PC-9 (cell line): ENCODE measurements at regions not wholly inside any gene's neighbourhood (a gene's known extent, or its start where the extent isn't known, plus 50 kb on each side); places are given as distances from the start of the nearest gene placed in this dataset.
"Not testable (repeated sequence)": the region's sequence is repeated elsewhere in the genome, so short reads cannot be mapped to it uniquely, and the experiment has no call there.

Source experiments
- BruUV-seq: library from RNA; stranded (reverse); fragments of 400-500 nt; replicated peaks from 2 replicates; lab custom pipeline; 2021; lab: Mats Ljungman, UMichigan
- CTCF ChIA-PET: fragments of 300-600 bp; sonication (Branson Sonifier 250); formaldehyde crosslinking; loops from one replicate; lab custom pipeline; 2022; ENCODE audit warnings: antibody characterized with exemption; lab: Charles Lee
- POLR2A ChIA-PET: fragments of 300-600 bp; sonication (Branson Sonifier 250); formaldehyde crosslinking; loops from one replicate; lab custom pipeline; 2022; ENCODE audit warnings: antibody characterized with exemption; ENCODE audit not compliant: unreplicated experiment; lab: Charles Lee
- DNase-seq, 2 experiments: peaks; one replicate each; pipeline versions ENCODE4 v3.0.0 to v3.0.0-alpha.2; 2015 to 2022; ENCODE audit warnings: mixed read lengths in 1 of 2
- H2AFZ ChIP-seq: fragments of 200-600 bp; sonication (generic); 2 replicates; pipeline ENCODE4 v1.8.1; 2017; ENCODE audit warnings: antibody characterized with exemption
- H3F3A ChIP-seq: fragments of 200-600 bp; sonication (generic); 2 replicates; pipeline ENCODE4 v1.8.1; 2017; ENCODE audit warnings: antibody characterized with exemption, mild to moderate bottlenecking, low read depth; ENCODE audit not compliant: insufficient read depth
- H3K27ac ChIP-seq: fragments of 200-600 bp; sonication (generic); 2 replicates; pipeline ENCODE4 v1.6.1; 2016; ENCODE audit warnings: mixed run types
- H3K27me3 ChIP-seq: fragments of 200-600 bp; sonication (generic); 2 replicates; pipeline ENCODE4 v1.6.1; 2016; ENCODE audit warnings: low read depth, mixed run types; ENCODE audit not compliant: insufficient read depth
- H3K36me3 ChIP-seq: fragments of 200-600 bp; sonication (generic); 2 replicates; pipeline ENCODE4 v1.6.1; 2016; ENCODE audit warnings: low read depth, mixed run types
- H3K4me1 ChIP-seq: fragments of 200-600 bp; sonication (generic); replicated peaks from 2 replicates; pipeline ENCODE4 v1.6.1; 2016; ENCODE audit warnings: mixed run types; ENCODE audit not compliant: insufficient read depth
- H3K4me2 ChIP-seq: fragments of 200-600 bp; sonication (generic); 2 replicates; pipeline ENCODE4 v1.6.1; 2017; ENCODE audit warnings: mixed run types
- H3K4me3 ChIP-seq: fragments of 200-600 bp; sonication (generic); 2 replicates; pipeline ENCODE4 v1.6.1; 2016; ENCODE audit warnings: mixed run types
- H3K79me2 ChIP-seq: fragments of 200-600 bp; sonication (generic); 2 replicates; pipeline ENCODE4 v1.6.1; 2017; ENCODE audit warnings: low read depth, mixed run types
- H3K9me2 ChIP-seq: fragments of 200-600 bp; sonication (generic); 2 replicates; pipeline ENCODE4 v1.8.1; 2017; ENCODE audit warnings: mild to moderate bottlenecking; ENCODE audit not compliant: insufficient read depth
- H3K9me3 ChIP-seq: fragments of 200-600 bp; sonication (generic); 2 replicates; pipeline ENCODE4 v1.8.1; 2016; ENCODE audit warnings: low read depth; ENCODE audit not compliant: insufficient read depth
- H4K20me1 ChIP-seq: fragments of 200-600 bp; sonication (generic); 2 replicates; pipeline ENCODE4 v1.8.1; 2017; ENCODE audit not compliant: insufficient read depth
- intact Hi-C: fragments of 100-400 bp; cut with micrococcal nuclease; formaldehyde crosslinking; loops from one replicate; pipeline ENCODE4 v1.10.0; 2022; ENCODE audit not compliant: unreplicated experiment

DNA sequence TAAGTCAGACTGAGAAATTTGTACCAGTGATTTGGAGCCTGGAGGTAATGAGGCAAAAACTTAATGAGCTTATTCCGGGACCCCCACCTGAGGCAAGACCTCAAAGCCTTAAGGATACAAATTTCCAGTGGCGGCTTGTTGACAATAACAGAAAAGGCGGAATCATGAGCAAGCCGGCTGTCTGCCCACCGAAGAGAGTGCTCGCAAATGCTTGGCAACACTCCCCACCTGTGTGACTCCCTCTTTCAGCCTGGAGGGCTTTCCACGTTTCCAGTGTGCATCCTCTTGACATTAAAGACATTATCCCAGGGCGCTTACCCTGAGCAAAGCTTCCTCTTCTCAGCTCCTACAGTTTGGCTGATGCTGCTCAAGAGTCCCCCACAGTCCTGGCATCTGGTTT, 830.4 kb upstream of the TPTE start:
- DNase-seq, H3K27me3 ChIP-seq, CTCF ChIA-PET, H3K27ac ChIP-seq, H2AFZ ChIP-seq, POLR2A ChIA-PET, H3K4me2 ChIP-seq, H3F3A ChIP-seq, H3K36me3 ChIP-seq, H3K4me3 ChIP-seq, H3K79me2 ChIP-seq, H3K4me1 ChIP-seq, intact Hi-C loops, BruUV-seq, H3K9me2 ChIP-seq, H3K9me3 ChIP-seq, H4K20me1 ChIP-seq: not testable (repeated sequence)

DNA sequence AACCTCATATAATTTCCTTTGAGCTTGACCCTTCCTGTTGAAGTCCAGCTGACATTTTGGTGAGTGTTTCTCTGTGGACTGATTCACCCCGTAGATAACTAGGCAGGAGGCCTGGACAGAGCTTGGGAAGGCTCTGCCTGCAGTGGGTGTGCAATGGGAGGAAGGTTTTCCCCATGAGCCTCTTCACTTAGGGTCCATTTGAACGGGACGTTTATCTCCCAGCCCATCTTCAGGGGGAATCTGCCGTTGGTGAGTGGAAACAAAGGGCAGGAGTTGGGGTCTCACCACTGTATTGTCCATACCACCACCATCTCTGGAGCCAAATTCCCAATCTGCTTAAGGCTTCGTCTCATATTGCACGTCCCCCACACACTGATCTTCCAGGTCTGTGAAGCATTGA, 825.6 kb upstream of the TPTE start:
- H3K36me3 ChIP-seq, H3K4me3 ChIP-seq, CTCF ChIA-PET, POLR2A ChIA-PET, H2AFZ ChIP-seq, DNase-seq, H3K4me1 ChIP-seq, H3K9me3 ChIP-seq, H3F3A ChIP-seq, H3K4me2 ChIP-seq, H3K27me3 ChIP-seq, H4K20me1 ChIP-seq, BruUV-seq, H3K9me2 ChIP-seq, H3K27ac ChIP-seq, H3K79me2 ChIP-seq, intact Hi-C loops: not testable (repeated sequence)

DNA sequence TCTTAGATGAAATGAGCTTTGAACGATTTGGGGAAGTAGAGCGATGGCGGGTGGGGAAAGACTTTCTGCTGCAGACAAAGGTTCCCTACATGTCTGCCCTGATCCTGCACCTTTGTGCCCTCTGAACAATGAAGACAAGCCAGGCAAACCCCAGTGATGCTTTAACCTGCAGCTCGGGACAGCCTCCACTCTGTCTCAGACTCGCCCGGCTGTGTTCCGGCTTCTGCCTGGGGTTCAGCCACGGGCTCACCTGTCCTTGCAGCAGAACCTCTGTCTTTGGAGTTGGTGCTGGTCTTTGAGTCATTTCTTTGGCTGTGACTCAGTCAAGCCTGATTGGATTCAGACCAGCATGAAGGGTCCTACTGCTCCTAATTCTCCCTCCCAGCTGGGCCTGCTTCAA, 823.6 kb upstream of the TPTE start:
- H3F3A ChIP-seq, H3K9me2 ChIP-seq, H3K4me3 ChIP-seq, DNase-seq, H3K9me3 ChIP-seq, H3K36me3 ChIP-seq, H3K27me3 ChIP-seq, BruUV-seq, H2AFZ ChIP-seq, H3K27ac ChIP-seq, H4K20me1 ChIP-seq, H3K79me2 ChIP-seq, POLR2A ChIA-PET, intact Hi-C loops, CTCF ChIA-PET, H3K4me2 ChIP-seq, H3K4me1 ChIP-seq: not testable (repeated sequence)

DNA sequence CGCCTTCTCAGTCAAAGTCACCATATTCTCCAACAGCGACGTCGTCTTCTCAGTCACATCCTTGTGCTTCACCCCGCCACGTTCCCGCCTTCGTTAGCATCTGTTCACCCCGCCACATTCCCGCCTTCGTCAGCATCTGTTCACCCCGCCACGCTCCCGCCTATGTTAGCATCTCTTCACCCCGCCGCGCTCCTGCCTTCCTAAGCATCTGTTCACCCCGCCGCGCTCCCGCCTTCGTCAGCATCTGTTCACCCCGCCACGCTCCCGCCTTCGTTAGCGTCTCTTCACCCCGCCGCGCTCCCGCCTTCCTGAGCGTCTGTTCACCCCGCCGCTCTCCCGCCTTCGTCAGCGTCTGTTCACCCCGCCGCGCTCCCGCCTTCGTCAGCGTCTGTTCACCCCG, 816.4 kb upstream of the TPTE start:
- H3F3A ChIP-seq, H3K9me2 ChIP-seq, DNase-seq, H3K4me3 ChIP-seq, POLR2A ChIA-PET, H3K27ac ChIP-seq, intact Hi-C loops, H2AFZ ChIP-seq, H3K9me3 ChIP-seq, BruUV-seq, H3K27me3 ChIP-seq, H3K36me3 ChIP-seq, H3K79me2 ChIP-seq, H4K20me1 ChIP-seq, H3K4me2 ChIP-seq, H3K4me1 ChIP-seq, CTCF ChIA-PET: not testable (repeated sequence)

DNA sequence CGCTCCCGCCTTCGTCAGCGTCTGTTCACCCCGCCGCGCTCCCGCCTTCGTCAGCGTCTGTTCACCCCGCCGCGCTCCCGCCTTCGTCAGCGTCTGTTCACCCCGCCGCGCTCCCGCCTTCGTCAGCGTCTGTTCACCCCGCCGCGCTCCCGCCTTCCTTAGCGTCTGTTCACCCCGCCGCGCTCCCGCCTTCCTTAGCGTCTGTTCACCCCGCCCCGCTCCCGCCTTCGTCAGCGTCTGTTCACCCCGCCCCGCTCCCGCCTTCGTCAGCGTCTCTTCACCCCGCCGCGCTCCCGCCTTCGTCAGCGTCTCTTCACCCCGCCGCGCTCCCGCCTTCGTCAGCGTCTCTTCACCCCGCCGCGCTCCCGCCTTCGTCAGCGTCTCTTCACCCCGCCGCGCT, 815.9 kb upstream of the TPTE start:
- H3K4me1 ChIP-seq, H4K20me1 ChIP-seq, intact Hi-C loops, H3K79me2 ChIP-seq, CTCF ChIA-PET, H3K9me2 ChIP-seq, H3K27ac ChIP-seq, H3K36me3 ChIP-seq, H3K4me3 ChIP-seq, H3K4me2 ChIP-seq, BruUV-seq, H3K27me3 ChIP-seq, H2AFZ ChIP-seq, DNase-seq, H3F3A ChIP-seq, POLR2A ChIA-PET, H3K9me3 ChIP-seq: not testable (repeated sequence)

DNA sequence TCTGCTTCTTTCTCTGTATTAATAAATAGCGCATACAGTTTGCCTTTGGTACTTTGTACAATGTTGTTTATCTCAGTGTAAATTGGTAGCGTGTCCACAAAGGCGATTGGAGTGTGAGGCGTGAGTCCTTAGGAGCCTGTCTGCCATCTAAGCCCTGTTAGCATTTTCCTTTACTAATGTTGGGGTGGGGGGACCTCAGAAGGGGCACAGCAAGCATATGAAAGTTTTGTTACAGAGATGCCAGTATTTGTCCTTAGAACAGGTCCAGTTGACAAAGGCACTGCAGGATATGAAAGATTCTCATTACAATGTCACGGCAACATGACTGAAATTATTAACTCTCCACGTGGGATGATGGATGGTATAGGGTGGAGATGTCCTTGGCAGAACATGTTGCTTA, 796.8 kb upstream of the TPTE start:
- H3K9me2 ChIP-seq, CTCF ChIA-PET, H3F3A ChIP-seq, H3K27me3 ChIP-seq, intact Hi-C loops, H3K4me3 ChIP-seq, H3K9me3 ChIP-seq, H3K79me2 ChIP-seq, H3K27ac ChIP-seq, H3K36me3 ChIP-seq, DNase-seq, BruUV-seq, H2AFZ ChIP-seq, H3K4me1 ChIP-seq, H3K4me2 ChIP-seq, H4K20me1 ChIP-seq, POLR2A ChIA-PET: not testable (repeated sequence)

DNA sequence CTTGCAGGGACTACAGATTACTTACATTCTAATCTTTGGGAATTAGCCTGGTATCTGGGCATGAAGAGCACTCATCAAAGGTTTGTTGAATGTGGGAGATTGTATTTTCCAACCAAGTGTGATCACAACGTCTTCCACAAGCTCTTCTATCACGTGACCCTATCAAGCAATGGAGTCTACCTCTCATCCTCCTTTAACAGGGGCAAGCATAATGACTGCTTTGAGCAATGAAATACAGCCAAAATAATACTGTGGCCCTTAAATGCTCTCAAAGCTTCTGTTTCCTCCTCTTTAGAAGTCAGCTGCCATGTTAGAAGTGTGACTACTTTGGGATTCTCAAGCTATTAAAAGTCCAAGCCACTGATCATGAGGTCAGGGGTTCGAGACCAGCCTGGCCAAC, 794.2 kb upstream of the TPTE start:
- H3F3A ChIP-seq, POLR2A ChIA-PET, H3K4me1 ChIP-seq, H3K79me2 ChIP-seq, H3K4me2 ChIP-seq, H3K9me2 ChIP-seq, H3K9me3 ChIP-seq, H3K27ac ChIP-seq, H3K36me3 ChIP-seq, H3K27me3 ChIP-seq, DNase-seq, H4K20me1 ChIP-seq, intact Hi-C loops, BruUV-seq, CTCF ChIA-PET, H3K4me3 ChIP-seq, H2AFZ ChIP-seq: not testable (repeated sequence)
